Prostate gland (tissue), 2 donors: ENCODE measurements at regions not wholly inside any gene's neighbourhood (a gene's known extent, or its start where the extent isn't known, plus 50 kb on each side); places are given as distances from the start of the nearest gene placed in this dataset.

Experiments used
- DNase-seq: peaks from one replicate; pipeline ENCODE4 v3.0.0-alpha.2; 2019; ENCODE audit warnings: low spot score
- H3K27ac ChIP-seq, 2 donors: fragments of 200-600 bp; sonication (generic); 2 replicates each; pipeline ENCODE4 v1.5.1; 2017 to 2019
- H3K27me3 ChIP-seq: fragments of 200-600 bp; sonication (generic); replicated peaks from 2 replicates; pipeline ENCODE4 v1.5.1; 2019; ENCODE audit not compliant: insufficient read depth
- H3K36me3 ChIP-seq, 2 donors: fragments of 200-600 bp; sonication (generic); 1 replicate in 1 of 2; 2 replicates in 1 of 2; pipeline versions ENCODE4 v1.5.1 to v1.8.1; 2017 to 2019
- H3K4me1 ChIP-seq: fragments of 200-600 bp; sonication (generic); replicated peaks from 2 replicates; pipeline ENCODE4 v1.5.1; 2019
- H3K4me3 ChIP-seq, 2 donors: fragments of 200-600 bp; sonication (generic); 2 replicates each; pipeline ENCODE4 v1.5.1; 2017 to 2019
- H3K9me3 ChIP-seq: fragments of 200-600 bp; sonication (generic); 2 replicates; pipeline ENCODE4 v1.5.1; 2017
- CTCF ChIP-seq, 4 experiments: fragments of 200-600 bp in 2 of 4; fragments of 450-650 bp in 2 of 4; sonication (generic) in 2 of 4; IDR thresholded peaks; 1 replicate in 3 of 4; 2 replicates in 1 of 4; pipeline ENCODE4 v1.5.1; 2016 to 2019; ENCODE audit warnings: antibody characterized with exemption in 4 of 4, mild to moderate bottlenecking in 2 of 4, moderate library complexity in 2 of 4
- POLR2A ChIP-seq: fragments of 450-650 bp; IDR thresholded peaks from one replicate; pipeline ENCODE4 v1.6.1; 2016; ENCODE audit warnings: antibody characterized with exemption, mild to moderate bottlenecking
- POLR2AphosphoS5 ChIP-seq: sonication (generic); formaldehyde crosslinking; IDR thresholded peaks from one replicate; pipeline ENCODE4 v1.6.1; 2017; ENCODE audit warnings: antibody characterized with exemption
- WGBS: methylation state at CpG from one replicate; pipeline ENCODE4 v1.1.5; 2018; 5-methylcytosine and 5-hydroxymethylcytosine counted together
- intact Hi-C: fragments of 100-400 bp; cut with DNase I; formaldehyde crosslinking; loops from one replicate; pipeline ENCODE4 v1.14.2; 2022

GRCh38 chr18:28519997-28520396 is 343.1 kb upstream of the CDH2 start:
- H3K27me3 ChIP-seq = no peaks in the 10 kb centered on the region
- intact Hi-C loops = no loop called here
- no peaks in the 10 kb centered on the region for H3K36me3 ChIP-seq
- 87% methylated on average over 5 of the region's 5 CpGs for WGBS
- no peak for DNase-seq
- H3K4me3 ChIP-seq = no peak overlapping the region
- H3K9me3 ChIP-seq = no peaks in the 10 kb centered on the region
- TF ChIP-seq POLR2AphosphoS5 (no peak), POLR2A (no peak)
- H3K27ac ChIP-seq = no peak overlapping the region
- H3K4me1 ChIP-seq = no peaks in the 10 kb centered on the region

- Histone ChIP-seq H3K36me3 (no peaks in the 10 kb centered on the region), H3K27ac (no peak overlapping the region), H3K9me3 (no peaks in the 10 kb centered on the region), H3K4me1 (no peaks in the 10 kb centered on the region), H3K4me3 (no peak overlapping the region), H3K27me3 (no peaks in the 10 kb centered on the region)
- 78% methylated on average over 6 of the region's 6 CpGs for WGBS
- TF ChIP-seq POLR2A = no peak
- no peak for TF ChIP-seq CTCF (IDR thresholded peaks at IDR 0.05)
- no peak for TF ChIP-seq POLR2AphosphoS5
- intact Hi-C loops = no loop called here
- no peak for DNase-seq
Measured at GRCh38 chr18:28514699-28515098, 337.8 kb upstream of the CDH2 start.

GRCh38 chr18:28512357-28512756 is 335.4 kb upstream of the CDH2 start:
- 87% methylated on average over 2 of the region's 2 CpGs for WGBS

GRCh38 chr18:28511413-28511821 is 334.5 kb upstream of the CDH2 start:
- Histone ChIP-seq H3K4me3 (no peak overlapping the region), H3K9me3 (no peaks in the 10 kb centered on the region), H3K4me1 (no peaks in the 10 kb centered on the region), H3K27me3 (no peaks in the 10 kb centered on the region), H3K27ac (no peak overlapping the region), H3K36me3 (no peaks in the 10 kb centered on the region)
- intact Hi-C loops = no loop called here
- no peak for DNase-seq
- 45% methylated on average over 2 of the region's 2 CpGs for WGBS
- TF ChIP-seq POLR2AphosphoS5 (no peak), CTCF (IDR thresholded peaks at IDR 0.05) (no peak), POLR2A (no peak)

More at GRCh38 chr18:28512357-28512756, 335.4 kb upstream of the CDH2 start:
- no peaks in the 10 kb centered on the region for H3K27me3 ChIP-seq
- H3K9me3 ChIP-seq = no peaks in the 10 kb centered on the region
- intact Hi-C loops = no loop called here
- no peaks in the 10 kb centered on the region for H3K4me1 ChIP-seq
- TF ChIP-seq CTCF (IDR thresholded peaks at IDR 0.05) (no peak), POLR2AphosphoS5 (no peak), POLR2A (no peak)
- DNase-seq = no peak
- no peaks in the 10 kb centered on the region for H3K36me3 ChIP-seq
- no peak overlapping the region for H3K27ac ChIP-seq
- no peak overlapping the region for H3K4me3 ChIP-seq

GRCh38 chr18:28510210-28510609 is 333.3 kb upstream of the CDH2 start:
- H3K27ac ChIP-seq = no peak overlapping the region
- no peaks in the 10 kb centered on the region for H3K36me3 ChIP-seq
- no peak overlapping the region for H3K4me3 ChIP-seq
- intact Hi-C loops = no loop called here
- TF ChIP-seq POLR2AphosphoS5 (no peak), CTCF (IDR thresholded peaks at IDR 0.05) (no peak), POLR2A (no peak)
- no peaks in the 10 kb centered on the region for H3K9me3 ChIP-seq
- H3K27me3 ChIP-seq = no peaks in the 10 kb centered on the region
- no peak for DNase-seq
- H3K4me1 ChIP-seq = no peaks in the 10 kb centered on the region
